Keratinocyte (primary cell): ENCODE measurements at regions not wholly inside any gene's neighbourhood (a gene's known extent, or its start where the extent isn't known, plus 50 kb on each side); places are given as distances from the start of the nearest gene placed in this dataset.
A peak's percentile ranks its signal among the peaks of the same experiment; 100 is the strongest.

Experiments used
- DNase-seq: peaks from one replicate; pipeline ENCODE4 v3.0.0-alpha.2; 2011; ENCODE audit warnings: low read depth, missing footprints, low spot score
- FAIRE-seq: peaks from 2 replicates; lab custom pipeline; 2011; peaks lifted over from hg19 to GRCh38; lab: Jason Lieb, UNC
- H2AFZ ChIP-seq: 2 replicates; pipeline ENCODE4 v1.6.0; 2012; ENCODE audit warnings: low read length, control low read depth, inconsistent platforms; ENCODE audit not compliant: control insufficient read depth
- H3K27ac ChIP-seq: 2 replicates; pipeline ENCODE4 v1.5.1; 2011; ENCODE audit warnings: low read length; ENCODE audit not compliant: control insufficient read depth, insufficient read depth
- H3K27me3 ChIP-seq: 3 replicates; pipeline ENCODE4 v1.6.0; 2011; ENCODE audit warnings: low read length; ENCODE audit not compliant: control insufficient read depth, insufficient read depth; ENCODE audit errors: extremely low read depth
- H3K36me3 ChIP-seq, 2 experiments: 2 replicates in 1 of 2; 3 replicates in 1 of 2; pipeline ENCODE4 v1.5.1; 2011; ENCODE audit warnings: low read length in 2 of 2, mild to moderate bottlenecking in 1 of 2; ENCODE audit not compliant: control insufficient read depth in 2 of 2, insufficient read depth in 2 of 2; ENCODE audit errors: extremely low read depth in 1 of 2
- H3K4me1 ChIP-seq: 3 replicates; pipeline ENCODE4 v1.5.1; 2011; ENCODE audit warnings: low read length; ENCODE audit not compliant: control insufficient read depth, insufficient read depth; ENCODE audit errors: extremely low read depth
- H3K4me2 ChIP-seq: 3 replicates; pipeline ENCODE4 v1.6.0; 2011; ENCODE audit warnings: low read depth, low read length; ENCODE audit not compliant: control insufficient read depth, insufficient read depth; ENCODE audit errors: extremely low read depth
- H3K4me3 ChIP-seq, 3 experiments: fragments of 200-600 bp in 1 of 3; sonication (generic) in 1 of 3; 2 replicates in 2 of 3; 3 replicates in 1 of 3; pipeline ENCODE4 v1.5.1; 2011 to 2016; ENCODE audit warnings: low read length in 3 of 3, mild to moderate bottlenecking in 3 of 3, control low read depth in 2 of 3, inconsistent platforms in 1 of 3, low read depth in 1 of 3, mixed read lengths in 1 of 3, mixed run types in 1 of 3, moderate library complexity in 1 of 3; ENCODE audit not compliant: control insufficient read depth in 2 of 3, insufficient read depth in 2 of 3; ENCODE audit errors: extremely low read depth in 1 of 3
- H3K79me2 ChIP-seq: 2 replicates; pipeline ENCODE4 v1.6.0; 2012; ENCODE audit warnings: low read length; ENCODE audit not compliant: control insufficient read depth, insufficient read depth
- H3K9ac ChIP-seq: 3 replicates; pipeline ENCODE4 v1.6.0; 2011; ENCODE audit warnings: low read length; ENCODE audit not compliant: control insufficient read depth, insufficient read depth; ENCODE audit errors: extremely low read depth
- H3K9me1 ChIP-seq: 3 replicates; pipeline ENCODE4 v1.6.0; 2011; ENCODE audit warnings: low read length; ENCODE audit not compliant: control insufficient read depth, insufficient read depth; ENCODE audit errors: extremely low read depth
- H3K9me3 ChIP-seq: 2 replicates; pipeline ENCODE4 v1.5.1; 2012; ENCODE audit warnings: low read depth, low read length; ENCODE audit not compliant: control insufficient read depth
- H4K20me1 ChIP-seq: 3 replicates; pipeline ENCODE4 v1.6.0; 2011; ENCODE audit warnings: low read length; ENCODE audit not compliant: control insufficient read depth, insufficient read depth; ENCODE audit errors: extremely low read depth
- EZH2 ChIP-seq: IDR thresholded peaks from one replicate; pipeline ENCODE4 v1.6.1; 2012; ENCODE audit warnings: inconsistent platforms, mild to moderate bottlenecking, low read length, moderate library complexity
- dilution Hi-C: fragments of 300-500 bp; cut with MboI; formaldehyde crosslinking; loops from one replicate; pipeline ENCODE4 v1.7.0; 2020; ENCODE audit warnings: low sequenced_read_pairs; ENCODE audit not compliant: extremely low pct_ligation_motif_present
- TF ChIP-seq, protein P1 (sequence below), 3 experiments: IDR thresholded peaks in 1 of 3; conservative IDR thresholded peaks in 1 of 3; optimal IDR thresholded peaks in 1 of 3; 2 replicates in 2 of 3; 3 replicates in 1 of 3; pipeline versions ENCODE3 to v1.5.1; 2011; ENCODE audit warnings: low read length in 3 of 3, mild to moderate bottlenecking in 3 of 3, moderate library complexity in 2 of 3, control low read depth in 1 of 3, inconsistent platforms in 1 of 3; ENCODE audit not compliant: insufficient read depth in 2 of 3; ENCODE audit errors: extremely low read depth in 1 of 3

- Histone ChIP-seq H3K27me3 (peaks cover 5% of the 10 kb centered on the region), H3K4me1 (peaks cover 8% of the 10 kb centered on the region), H3K4me3 (no peak overlapping the region), H4K20me1 (no peaks in the 10 kb centered on the region), H3K9me1 (no peaks in the 10 kb centered on the region), H3K27ac (no peak overlapping the region), H3K9me3 (no peaks in the 10 kb centered on the region), H3K36me3 (no peaks in the 10 kb centered on the region), H3K79me2 (no peaks in the 10 kb centered on the region), H2AFZ (no peak overlapping the region), H3K9ac (no peak overlapping the region), H3K4me2 (no peak overlapping the region)
- TF ChIP-seq EZH2, result no peak
- TF ChIP-seq, protein P1, sequence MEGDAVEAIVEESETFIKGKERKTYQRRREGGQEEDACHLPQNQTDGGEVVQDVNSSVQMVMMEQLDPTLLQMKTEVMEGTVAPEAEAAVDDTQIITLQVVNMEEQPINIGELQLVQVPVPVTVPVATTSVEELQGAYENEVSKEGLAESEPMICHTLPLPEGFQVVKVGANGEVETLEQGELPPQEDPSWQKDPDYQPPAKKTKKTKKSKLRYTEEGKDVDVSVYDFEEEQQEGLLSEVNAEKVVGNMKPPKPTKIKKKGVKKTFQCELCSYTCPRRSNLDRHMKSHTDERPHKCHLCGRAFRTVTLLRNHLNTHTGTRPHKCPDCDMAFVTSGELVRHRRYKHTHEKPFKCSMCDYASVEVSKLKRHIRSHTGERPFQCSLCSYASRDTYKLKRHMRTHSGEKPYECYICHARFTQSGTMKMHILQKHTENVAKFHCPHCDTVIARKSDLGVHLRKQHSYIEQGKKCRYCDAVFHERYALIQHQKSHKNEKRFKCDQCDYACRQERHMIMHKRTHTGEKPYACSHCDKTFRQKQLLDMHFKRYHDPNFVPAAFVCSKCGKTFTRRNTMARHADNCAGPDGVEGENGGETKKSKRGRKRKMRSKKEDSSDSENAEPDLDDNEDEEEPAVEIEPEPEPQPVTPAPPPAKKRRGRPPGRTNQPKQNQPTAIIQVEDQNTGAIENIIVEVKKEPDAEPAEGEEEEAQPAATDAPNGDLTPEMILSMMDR (optimal IDR thresholded peaks at IDR 0.05 in 1 of 3, IDR thresholded peaks at IDR 0.05 in 1 of 3, conservative IDR thresholded peaks at IDR 0.05 in 1 of 3; ENCODE audit: extremely low read depth in 1 of 3, insufficient read depth in 2 of 3, low read length in 3 of 3), result no peak
- DNase-seq (no peak), FAIRE-seq (no peak)
- dilution Hi-C loops, result no loop called here
These were observed 171.2 kb upstream of the UBL3 start for GRCh38 chr13:30021611-30022010.

DNA sequence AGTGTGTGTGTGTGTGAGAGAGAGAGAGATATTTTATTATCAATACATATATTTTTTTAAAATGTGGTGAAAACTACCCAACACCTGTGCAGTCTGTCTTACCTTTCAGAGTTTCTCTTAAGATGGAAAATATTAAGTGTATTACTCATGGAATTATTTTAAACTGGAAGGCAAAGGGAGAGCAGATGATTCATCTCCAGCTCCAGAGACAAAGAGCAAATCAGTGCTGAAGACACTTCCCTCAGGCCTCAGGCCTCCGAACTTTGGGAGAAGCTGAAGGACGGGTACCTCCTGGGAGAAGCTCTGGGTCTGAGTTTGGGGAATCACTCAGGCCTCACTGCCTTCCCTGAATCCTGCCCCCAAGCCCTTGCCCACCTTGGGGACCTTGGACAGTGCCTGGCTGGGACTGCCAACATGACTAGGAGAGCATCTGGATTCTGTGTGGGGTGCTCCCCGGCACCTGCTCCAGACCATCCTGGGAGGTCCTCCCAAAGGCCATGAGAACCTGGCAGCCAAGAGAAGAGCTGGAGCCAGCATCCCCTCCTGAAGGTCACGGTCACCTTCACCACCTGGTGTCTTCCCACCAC is 170.4 kb upstream of the UBL3 start:
- Histone ChIP-seq H2AFZ (no peak overlapping the region), H3K4me3 (no peak overlapping the region), H3K4me2 (peak overlapping the region; percentile 8), H3K27ac (no peak overlapping the region), H4K20me1 (no peaks in the 10 kb centered on the region), H3K4me1 (peaks cover 8% of the 10 kb centered on the region), H3K9ac (no peak overlapping the region), H3K9me3 (no peaks in the 10 kb centered on the region), H3K27me3 (peaks cover 5% of the 10 kb centered on the region), H3K9me1 (no peaks in the 10 kb centered on the region), H3K36me3 (no peaks in the 10 kb centered on the region), H3K79me2 (no peaks in the 10 kb centered on the region)
- DNase-seq (peak; percentile 21), FAIRE-seq (peak; percentile 55)
- dilution Hi-C loops, result no loop called here
- TF ChIP-seq, protein P1 (optimal IDR thresholded peaks at IDR 0.05 in 1 of 3, IDR thresholded peaks at IDR 0.05 in 1 of 3, conservative IDR thresholded peaks at IDR 0.05 in 1 of 3; ENCODE audit: extremely low read depth in 1 of 3, insufficient read depth in 2 of 3, low read length in 3 of 3), result no peak
- no peak for TF ChIP-seq EZH2
